ENCODE measurements at regions not wholly inside any gene's neighbourhood (a gene's known extent, or its start where the extent isn't known, plus 50 kb on each side); places are given as distances from the start of the nearest gene placed in this dataset.

DNA sequence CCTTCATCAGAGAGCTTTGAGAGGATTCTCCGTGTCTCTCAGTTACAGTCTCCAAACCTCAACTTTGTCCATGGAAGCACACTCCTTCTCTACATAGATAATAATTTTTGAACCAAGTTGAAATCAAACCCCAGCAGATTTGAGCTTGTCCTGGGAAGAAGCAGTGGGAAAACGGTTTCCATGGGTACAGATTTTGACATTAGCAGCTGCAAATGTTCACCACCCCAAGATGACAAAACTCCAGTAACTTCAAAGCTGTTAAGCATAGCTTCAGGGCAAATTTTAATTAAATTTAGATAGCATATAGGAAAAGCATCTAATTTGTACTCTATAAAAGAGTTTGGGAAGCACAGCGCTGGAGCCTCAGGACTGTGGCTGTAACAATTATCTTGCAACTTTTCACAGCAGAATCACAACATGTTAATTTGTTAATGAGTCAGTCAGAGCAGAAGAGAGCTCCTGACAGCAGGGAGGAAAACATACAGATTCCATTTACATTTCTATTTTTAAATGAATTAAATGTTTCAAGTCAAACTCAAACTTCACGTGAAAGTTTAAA lies 240.7 kb downstream of the BMP7 start:
- DNase-seq (ENCODE audit: low read depth in 3 of 3) = no peak

DNA sequence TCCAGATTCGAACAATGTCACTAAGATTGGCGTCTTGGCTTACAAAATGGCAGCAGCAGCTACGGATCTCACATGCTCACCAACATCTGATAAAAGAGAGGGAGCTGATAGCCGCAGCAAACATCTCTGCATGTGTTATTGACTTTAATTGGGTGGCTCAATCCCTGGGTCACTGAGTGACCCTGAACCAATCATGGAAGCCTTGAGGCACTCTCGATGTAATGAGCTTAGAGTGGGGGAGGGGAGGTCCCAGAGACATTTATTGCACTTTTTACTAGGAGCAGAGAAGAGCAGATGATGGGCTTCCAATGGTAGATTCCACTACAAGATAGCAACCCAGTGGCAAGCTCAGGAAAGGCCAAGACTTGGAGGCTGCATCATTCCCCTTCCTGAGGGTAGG lies 238.7 kb downstream of the BMP7 start:
- DNase-seq (ENCODE audit: low read depth in 3 of 3) = no peak

DNA sequence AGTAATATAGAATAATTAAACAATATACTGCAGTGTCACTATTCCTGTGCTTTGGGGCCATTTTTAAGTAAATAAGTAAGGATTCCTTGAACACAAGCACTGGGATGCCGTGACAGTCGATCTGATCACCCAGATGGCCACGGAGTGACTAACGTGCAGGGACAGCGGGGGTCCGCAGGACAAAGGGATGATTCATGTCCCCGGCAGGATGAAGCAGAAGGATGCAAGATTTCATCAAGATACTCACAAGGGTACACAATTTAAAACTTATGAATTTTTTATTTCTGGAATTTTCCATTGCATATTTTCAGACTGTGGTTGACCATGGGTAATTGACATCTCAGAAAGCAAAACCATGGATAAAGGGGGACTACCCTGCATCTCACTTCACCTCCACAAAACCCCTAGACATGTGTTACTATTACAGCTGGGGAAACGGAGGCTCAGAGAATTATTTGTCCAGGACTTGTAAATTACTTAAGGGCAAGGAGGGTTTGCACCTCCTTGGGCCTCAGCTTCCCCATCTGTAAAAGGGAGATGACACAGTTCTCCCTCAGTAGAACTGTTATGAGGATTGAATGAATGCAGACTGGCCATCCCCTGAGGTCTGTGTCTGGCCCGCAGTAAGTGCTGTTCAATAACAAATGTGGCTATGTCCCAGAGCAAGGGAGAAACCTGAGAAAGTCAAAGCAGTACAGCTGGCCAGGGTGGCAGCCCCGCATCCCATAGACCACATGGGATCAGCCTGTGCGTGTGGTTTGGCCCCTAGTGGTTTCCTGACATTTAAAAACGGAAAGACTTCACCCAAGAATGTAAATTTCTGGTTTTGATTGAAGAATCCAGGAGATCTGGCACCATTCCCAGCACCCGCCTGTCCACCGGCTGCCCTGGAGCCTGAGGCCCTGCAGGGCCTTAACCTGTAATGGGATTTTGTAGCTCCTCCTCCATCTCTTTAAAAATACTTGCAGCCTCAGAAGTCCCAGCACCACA lies 235.5 kb downstream of the BMP7 start:
- DNase-seq (ENCODE audit: low read depth in 3 of 3) = no peak

DNA sequence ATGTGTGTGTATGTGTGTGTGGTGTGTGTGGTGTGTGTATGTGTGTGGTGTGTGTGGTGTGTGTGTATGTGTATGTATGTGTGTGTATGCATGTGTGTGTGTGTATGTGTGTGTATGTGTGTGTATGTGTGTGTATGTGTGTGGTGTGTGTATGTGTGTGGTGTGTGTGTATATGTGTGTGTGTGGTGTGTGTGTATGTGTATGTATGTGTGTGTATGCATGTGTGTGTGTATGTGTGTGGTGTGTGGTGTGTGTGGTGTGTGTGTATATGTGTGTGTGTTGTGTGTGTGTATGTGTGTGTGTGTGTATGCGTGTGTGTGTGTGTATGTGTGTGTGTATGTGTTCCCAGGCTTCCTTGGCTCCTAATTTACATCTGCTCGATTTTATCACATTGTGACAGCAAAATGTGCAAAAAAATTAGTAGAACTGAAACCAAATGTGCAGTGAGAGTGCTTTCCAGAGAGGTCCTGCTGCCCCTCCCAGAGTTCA lies 234.5 kb downstream of the BMP7 start:
- no peak for DNase-seq (ENCODE audit: low read depth in 3 of 3)

DNA sequence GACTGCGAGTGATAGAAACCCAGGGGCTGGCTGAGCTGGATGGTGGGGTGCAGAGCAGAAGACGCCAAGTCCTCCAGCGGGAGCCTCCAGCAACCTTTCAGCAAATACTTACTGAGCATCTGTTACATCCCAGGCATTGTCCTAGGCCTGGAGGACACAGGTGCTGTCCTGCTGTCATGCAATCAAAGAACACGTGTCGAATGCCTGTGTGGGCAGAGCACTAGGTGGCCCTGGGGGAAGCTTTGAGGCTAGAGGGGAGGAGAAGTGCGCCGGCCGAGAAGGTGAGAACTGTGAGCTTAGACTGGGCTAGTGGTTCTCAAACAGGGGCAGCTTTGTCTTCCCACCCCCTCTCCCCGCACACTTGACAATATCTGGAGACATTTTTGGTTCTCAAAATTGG lies 233.6 kb downstream of the BMP7 start:
- DNase-seq (ENCODE audit: low read depth in 3 of 3) = no peak

DNA sequence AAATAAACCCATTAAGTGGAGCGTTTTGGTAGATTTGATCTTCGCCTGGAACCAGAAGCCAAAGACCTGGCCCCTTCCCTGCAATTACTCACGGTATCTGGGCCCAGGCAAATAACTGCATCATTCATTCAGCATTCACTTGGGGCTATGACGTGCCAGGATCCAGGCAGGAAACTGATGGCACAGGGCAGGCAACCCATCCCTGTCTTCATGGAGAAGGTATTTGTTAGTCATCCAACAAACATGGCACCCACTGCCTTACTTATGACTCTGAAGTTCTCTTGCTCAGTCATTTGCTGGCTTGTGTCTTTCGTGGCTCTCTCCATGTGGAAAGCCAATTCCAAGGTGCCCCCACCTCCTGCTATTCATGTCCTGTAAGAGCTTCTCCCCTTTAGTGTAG lies 232.4 kb downstream of the BMP7 start:
- no peak for DNase-seq (ENCODE audit: low read depth in 3 of 3)

DNA sequence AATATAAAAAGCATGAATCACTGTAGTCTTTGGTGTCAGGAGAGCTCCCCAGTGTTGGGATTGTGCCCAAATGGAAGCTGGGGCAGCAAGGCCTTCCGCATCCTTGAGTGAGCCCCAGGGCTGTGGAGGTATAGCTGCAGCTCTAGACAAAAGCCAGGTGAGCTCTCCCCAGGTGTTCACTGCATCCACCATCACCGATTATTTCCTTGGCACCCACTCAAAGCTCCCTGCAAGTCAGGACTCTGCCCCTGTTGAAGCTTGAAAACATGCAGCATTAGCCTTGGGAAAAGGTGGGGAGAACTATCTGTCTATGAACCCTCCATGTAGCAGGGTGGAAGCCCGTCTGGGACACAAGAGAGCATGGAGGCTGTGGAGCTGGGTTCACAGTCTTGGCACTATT lies 228.8 kb downstream of the BMP7 start:
- no peak for DNase-seq (ENCODE audit: low read depth in 3 of 3)

DNA sequence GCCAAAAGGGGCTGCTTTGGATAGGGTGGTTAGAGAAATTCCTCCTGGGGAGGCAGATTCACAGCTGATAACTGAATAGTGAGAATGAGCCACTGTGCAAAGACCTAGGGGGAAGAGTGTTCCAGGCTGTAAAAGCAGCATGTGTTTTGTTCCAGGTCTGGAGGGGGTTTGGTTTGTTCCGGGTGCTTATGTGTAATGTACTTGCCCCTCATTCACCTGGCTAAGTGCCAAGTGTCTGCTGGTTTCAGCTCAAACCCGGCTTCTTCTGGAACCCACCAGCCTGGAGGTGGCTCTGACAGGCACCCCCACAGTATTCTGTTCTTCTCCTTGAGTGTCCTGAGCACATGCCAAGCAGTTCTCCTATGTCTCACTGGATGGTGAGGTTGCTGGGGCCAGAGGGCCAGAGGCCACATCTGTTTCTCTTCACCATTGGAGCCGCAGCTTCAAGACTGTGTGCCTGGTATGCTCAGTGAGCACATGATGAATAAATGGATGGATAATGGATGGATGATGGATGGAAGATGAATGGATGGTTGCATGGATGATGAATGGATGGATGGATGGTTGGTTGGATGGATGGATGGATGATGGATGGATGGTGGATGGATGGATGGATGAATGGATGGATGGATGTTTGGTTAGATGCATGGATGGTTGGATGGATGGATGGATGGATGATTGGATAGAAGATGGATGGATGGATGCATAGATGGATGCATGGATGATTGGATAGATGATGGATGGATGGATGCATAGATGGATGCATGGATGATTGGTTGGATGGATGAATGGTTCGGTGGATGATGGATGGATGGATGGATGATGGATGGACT lies 227.6 kb downstream of the BMP7 start:
- no peak for DNase-seq (ENCODE audit: low read depth in 3 of 3)

DNA sequence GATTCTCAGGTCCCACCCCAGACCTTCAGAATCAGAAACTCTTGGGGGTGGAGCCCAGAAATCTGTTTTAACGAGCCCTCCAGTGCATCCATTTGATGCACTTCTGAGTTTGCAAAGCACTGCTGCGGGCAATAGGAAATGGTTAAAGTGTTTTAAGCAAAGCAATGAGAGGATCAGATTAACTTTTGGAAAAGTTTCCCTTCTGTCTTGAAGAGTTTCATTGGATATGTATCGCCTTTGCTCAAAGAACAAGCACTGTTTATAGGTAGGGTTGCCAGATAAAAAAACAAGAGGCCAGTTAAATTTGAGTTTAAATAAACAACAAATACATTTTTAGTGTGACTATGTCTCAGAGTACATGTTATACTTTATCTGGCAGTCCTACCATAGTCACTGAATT lies 226.0 kb downstream of the BMP7 start:
- no peak for DNase-seq (ENCODE audit: low read depth in 3 of 3)

DNA sequence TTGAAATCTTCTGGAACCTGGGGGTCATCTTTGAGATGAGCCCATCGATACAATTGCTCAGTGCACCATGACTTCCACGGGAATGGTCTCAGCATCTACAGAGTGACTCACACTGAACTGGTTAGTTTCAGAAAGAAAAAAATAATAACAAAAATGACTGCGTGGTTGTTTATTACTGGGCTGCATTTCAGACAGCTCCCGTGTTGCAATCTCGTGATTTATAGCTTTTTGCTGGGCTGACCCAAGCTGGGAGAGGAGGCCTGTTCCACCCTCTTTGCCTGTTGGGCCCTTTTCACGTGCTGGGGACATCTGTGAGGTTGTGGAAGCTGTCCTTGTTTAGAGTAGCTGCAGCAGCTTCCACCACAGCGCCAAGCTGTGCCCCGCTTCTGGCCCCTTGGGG lies 225.5 kb downstream of the BMP7 start:
- DNase-seq (ENCODE audit: low read depth in 3 of 3) = no peak

DNA sequence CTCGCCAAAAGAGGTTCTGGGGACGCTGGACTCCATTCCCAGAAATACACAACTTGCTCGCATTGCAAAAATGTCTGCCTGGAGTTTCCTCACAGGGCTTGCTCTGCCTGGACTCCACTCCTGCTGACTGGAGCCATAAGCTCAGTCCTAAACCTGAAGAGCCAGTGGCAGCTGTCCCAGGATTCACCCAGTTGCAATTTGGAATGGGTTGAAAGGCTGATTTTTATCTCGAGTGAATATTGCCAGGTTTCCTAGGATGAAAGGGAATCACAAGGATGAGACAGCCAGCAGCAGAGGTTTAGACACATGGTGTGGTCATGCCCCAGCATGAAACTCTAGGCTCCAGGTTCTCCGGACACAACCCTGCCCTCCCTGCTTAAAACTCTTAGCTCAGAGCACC lies 223.3 kb downstream of the BMP7 start:
- DNase-seq (ENCODE audit: low read depth in 3 of 3) = no peak

DNA sequence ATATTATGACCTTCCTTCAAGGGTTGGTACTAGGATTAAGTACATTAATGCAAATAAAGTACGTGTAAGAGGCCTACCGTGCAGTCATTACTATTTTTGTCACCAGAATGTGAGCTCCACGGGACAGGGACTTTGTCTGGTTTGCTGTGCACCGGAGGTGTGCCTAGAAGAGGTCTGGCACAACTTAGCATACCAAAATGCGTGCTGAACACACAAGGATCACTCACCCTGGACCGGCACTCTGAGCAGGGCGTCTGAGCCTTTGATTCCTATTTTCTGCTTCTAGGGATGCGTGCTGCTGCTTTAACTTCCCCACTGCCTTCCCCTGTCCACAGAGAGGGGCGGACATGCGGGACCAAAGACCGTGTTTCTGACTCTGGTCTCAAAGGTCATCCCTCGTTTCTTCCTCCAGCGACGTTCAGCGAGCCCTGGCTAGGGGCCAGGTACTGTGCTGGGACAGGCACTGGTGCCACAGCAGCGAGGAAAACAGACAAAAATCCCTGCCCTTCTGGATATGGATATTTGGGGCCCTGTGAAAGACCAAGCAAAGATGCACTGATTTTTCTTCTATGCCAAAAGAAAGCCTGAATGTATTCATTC lies 222.7 kb downstream of the BMP7 start:
- no peak for DNase-seq (ENCODE audit: low read depth in 3 of 3)

DNA sequence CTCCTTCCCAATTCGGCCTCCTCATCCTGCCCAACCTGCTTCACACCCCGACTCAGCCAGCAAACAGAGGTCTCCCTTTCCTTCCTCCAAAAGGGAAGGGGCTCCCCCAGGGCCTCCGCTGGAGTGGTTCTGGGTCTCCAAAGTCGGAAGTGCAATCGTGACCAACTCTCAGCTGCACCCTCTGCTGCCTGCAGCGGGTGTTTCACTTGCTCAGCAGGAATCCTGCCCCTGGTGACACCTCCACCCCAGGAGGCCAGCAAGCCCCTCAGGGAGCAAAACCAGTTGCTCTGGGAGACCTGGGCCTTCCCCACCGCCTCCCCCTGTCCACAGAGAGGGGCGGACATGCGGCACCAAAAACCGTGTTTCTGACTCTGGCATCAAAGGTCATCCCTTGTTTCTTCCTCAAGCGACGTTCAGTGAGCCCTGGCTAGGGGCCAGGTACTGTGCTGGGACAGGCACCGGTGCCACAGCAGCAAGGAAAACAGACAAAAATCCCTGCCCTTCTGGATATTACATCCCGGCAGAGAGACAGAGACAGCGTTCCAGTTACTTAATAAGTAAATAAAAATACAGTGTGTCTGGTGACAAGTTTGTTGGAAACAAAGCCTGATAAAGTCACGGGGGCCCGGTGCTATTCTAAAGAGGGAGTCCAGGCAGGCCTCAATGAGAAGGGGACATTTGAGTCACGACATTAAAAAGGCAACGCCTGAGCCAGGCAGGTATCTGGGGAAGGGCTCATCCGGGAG lies 219.0 kb downstream of the BMP7 start:
- DNase-seq (ENCODE audit: low read depth in 3 of 3) = no peak

DNA sequence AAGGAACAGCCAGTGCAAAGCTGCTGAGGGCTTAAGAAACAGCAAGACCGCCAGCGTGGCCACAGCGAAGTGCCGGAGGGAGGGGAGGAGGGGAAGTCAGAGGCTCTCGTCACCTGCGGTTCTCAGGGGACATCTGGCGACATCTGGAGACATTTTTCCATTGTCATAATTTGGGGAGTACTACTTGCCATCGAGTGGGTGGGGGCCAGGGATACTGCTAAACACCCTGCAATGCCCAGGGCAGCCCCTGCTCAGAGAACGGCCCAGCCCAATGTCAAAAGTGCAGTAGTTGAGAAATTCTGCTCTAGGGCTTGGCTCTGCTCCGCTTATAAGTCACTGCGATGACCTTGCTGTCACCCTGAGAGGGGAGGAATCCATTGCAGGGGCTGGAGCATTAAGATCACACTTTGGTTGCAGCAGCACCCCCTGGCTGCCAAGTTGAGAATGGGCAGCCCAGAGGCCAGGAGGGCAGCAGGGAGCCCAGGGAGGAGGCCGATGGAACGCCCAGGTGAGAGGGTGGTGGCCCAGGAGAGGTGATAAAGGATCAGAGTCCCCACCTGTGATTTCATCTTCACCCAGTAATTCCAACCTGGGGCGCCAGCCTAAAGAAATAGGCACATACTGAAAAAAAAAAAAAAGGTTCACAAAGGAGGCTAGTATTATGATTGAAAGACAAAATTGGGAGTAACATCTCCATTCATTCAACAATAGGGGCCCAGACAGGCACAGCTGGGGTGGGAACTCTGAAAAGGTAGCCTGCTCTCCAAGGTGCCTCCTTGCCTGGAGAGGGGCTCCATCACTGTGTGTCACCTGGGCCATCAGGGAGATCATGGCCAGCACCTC lies 218.2 kb downstream of the BMP7 start:
- DNase-seq (ENCODE audit: low read depth in 3 of 3) = peak in 1 of 3 donors; percentile 8

DNA sequence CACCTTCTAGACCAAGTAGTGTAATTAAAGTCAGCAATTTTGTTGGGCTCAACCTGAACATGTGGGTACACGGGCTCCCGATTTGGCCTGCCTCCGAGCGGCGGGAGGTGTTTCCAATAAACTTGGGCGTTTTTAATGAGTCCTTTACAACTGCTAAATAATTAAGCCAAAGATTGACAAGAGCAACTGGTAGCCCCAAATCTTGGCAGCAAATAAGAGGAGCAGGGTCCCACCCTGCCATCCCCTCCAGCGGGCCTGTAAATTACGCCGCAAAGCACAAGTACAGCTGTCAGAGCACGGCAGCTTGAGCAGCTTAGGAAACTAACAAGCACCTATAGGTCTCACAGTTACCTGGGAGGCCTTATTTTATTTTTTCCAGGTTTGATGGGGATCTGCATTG lies 217.1 kb downstream of the BMP7 start:
- DNase-seq (ENCODE audit: low read depth in 3 of 3) = no peak

DNA sequence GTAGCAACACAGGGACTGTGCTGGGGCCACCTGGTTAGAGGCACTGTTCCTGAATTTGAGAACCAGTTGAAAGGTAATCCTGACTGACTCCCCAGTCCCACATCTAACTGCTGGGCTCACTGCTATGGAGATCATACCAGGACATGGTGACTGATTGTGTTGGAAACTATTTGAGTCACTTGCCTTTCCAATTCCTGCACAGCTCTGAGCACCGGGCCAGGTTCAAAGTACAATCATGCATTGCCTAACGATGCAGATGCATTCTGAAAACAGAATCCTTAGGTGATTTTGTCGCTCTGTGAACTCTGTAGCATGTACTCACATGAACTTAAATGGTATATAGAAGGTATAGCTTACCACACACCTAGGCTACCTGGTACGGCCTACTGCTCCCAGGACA lies 215.3 kb downstream of the BMP7 start:
- DNase-seq (ENCODE audit: low read depth in 3 of 3) = no peak

DNA sequence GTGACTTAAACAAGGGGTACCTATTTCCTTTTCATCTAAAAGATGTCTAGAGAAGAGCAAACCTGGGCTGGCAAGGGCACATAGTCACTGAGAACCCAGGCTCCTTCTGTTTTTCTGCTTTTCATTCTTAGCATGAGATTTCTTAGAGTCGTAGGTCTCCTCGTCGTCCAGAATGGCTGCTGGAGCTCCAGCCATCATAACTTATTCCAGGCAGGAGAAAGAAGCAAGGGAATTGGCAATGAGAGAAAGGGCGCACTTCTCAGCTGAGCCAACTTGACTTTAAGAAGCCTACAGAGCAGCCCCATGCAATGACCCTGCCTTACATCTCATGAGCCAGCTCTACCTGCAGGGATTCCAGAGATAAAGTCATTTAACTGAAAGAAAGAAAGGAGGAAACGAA lies 213.4 kb downstream of the BMP7 start:
- no peak for DNase-seq (ENCODE audit: low read depth in 3 of 3)

DNA sequence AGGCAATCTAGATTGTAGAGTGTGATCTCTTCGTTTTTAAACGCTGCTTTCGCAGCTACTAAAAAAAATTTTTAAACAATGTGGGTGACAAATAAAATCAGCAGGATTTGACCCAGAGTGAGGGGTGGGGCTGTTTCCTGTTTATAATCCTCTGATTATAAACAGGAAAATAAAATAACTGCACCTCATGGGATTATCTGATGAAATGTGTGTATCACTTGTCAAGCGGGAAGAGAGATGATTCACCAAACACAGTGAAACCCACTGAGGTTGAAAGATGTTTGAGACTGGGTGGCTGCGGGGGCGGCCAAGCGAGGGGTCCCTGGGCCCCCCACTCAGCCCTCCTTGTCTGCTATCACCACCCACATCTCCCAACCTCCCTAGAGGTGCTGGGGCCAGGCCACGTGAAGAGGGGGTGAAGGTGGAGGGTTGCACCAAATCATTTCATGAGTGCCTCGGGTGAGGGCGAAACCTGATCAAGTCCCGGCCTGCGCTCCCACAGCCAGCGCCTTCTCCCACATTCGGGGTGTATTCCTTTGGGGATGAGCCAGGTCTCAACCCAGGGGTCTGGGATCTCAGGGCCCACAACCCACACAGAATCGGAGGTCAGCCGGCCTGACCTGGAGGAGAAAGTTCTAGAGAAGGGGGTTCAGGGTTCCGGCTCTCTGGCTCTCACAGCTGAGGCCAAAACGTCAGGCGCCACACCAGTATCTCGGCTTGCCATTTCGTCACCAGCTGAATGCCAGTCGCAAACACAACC lies 212.5 kb downstream of the BMP7 start:
- DNase-seq (ENCODE audit: low read depth in 3 of 3) = no peak

DNA sequence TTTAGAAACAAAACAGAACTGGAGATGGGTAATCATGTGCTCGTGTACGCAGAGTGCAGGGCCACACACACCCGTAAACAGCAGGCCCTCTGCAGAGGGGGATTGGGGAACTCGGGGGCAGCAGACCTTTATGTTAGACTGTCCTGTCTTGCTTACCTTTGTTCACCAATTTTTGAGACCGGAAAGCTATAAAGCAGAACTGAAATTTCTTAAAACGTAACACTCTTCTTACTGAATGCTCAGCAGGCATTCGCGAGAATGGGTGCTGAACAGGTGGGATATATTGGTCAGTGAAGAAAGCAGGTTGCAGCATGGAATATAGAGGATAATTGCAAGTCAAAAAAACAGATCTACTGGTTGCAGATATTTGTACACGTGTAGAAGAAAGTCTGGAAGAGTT lies 211.1 kb downstream of the BMP7 start:
- DNase-seq (ENCODE audit: low read depth in 3 of 3) = no peak

DNA sequence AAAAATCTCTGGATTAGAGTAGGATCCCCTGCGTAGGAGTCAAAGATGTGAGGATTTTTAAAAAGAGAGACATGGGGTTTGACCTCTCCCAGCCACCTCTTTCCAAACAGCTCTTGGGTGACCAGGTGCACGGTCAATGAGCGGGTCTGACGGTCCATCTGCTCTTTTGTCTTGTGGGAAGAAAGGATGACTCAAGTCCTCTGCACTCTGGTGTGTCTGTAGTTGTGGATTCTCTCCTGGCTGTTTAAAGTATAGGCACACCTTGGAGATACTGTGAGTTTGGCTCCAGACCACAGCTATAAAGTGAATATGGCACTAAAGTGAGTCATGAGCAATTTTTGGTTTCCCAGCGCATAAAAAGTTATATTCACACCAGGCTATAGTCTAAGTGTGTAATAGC lies 209.8 kb downstream of the BMP7 start:
- DNase-seq (ENCODE audit: low read depth in 3 of 3) = no peak
